Fibroblast of skin of scalp (primary cell): ENCODE measurements at regions not wholly inside any gene's neighbourhood (a gene's known extent, or its start where the extent isn't known, plus 50 kb on each side); places are given as distances from the start of the nearest gene placed in this dataset.

Experiments
- DNase-seq: peaks from one replicate; pipeline ENCODE4 v3.0.0-alpha.2; 2013

GRCh38 chr3:28649266-28649665 lies 300.6 kb upstream of the AZI2 start:
- DNase-seq, result no peak

GRCh38 chr3:28651159-28651558 lies 302.5 kb upstream of the AZI2 start:
- DNase-seq, result no peak

GRCh38 chr3:28664123-28664522 lies 315.5 kb upstream of the AZI2 start:
- DNase-seq, result no peak

GRCh38 chr3:28667646-28668621 lies 319.3 kb upstream of the AZI2 start:
- peak; percentile 65 for DNase-seq

DNA sequence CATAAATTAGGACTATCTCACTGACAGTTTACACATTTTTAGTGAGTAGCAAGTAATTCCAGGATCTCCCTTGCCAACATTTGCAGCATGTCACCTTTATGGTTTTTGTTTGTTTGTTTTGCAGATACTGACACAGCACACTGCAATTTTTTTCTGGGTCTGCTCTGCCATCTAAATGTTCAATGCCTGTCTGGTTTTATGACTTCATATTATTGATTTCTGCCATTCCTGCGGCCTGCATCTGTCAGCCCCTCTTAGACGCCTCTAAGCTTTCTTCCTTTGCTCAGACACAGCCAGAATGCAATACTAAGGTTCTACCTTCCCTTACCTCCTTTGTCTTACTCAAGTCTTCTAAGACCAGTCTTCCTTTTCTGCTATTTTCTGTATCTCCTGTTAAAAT lies 321.2 kb upstream of the AZI2 start:
- no peak for DNase-seq

DNA sequence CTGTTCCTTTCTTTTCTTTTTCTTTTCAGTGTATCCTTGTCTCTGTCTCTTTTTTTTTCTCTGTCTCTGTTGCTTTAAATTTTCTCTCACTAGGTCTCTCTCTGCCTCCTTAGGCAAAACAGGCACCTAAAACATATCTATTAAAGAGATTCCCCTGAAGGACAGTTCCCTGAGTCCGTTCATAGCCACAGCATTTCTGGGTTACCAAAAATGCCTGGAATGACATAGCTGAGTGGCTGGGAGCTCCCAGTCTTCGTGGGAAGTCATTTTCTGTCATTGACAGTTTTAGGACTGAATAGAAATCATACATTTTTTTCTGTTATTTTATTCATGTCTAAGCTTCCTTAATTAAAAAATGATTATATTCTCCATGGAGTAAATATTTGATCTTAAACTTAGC lies 323.8 kb upstream of the AZI2 start:
- peak; percentile 30 for DNase-seq

GRCh38 chr3:28673446-28673845 lies 324.8 kb upstream of the AZI2 start:
- no peak for DNase-seq

- no peak for DNase-seq
Measured at GRCh38 chr3:28674212-28674611, 325.6 kb upstream of the AZI2 start.

GRCh38 chr3:28677581-28677980 lies 329.0 kb upstream of the AZI2 start:
- DNase-seq, result no peak

- no peak for DNase-seq
Measured at GRCh38 chr3:28678086-28678485, 329.5 kb upstream of the AZI2 start.

GRCh38 chr3:28680050-28680449 lies 331.4 kb upstream of the AZI2 start:
- no peak for DNase-seq

DNA sequence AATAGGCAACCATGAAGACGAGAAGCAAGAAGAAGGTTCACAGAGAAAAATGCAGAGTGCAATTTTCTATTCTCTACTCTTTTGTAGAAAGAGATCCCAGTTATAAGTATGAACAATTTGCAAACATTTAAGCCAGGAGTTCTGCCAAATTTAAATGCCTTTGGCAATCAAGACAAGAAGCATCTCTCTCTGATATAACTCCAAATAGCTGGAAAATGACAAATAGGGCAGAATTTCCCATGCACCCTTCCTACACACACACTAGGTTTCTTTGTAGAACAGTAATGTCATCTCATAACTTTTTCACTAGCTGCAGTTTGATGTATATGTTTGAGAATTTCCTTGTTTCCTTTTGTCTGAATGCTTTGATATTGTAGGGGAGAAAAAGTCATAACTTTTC lies 333.5 kb upstream of the AZI2 start:
- DNase-seq, result no peak

DNA sequence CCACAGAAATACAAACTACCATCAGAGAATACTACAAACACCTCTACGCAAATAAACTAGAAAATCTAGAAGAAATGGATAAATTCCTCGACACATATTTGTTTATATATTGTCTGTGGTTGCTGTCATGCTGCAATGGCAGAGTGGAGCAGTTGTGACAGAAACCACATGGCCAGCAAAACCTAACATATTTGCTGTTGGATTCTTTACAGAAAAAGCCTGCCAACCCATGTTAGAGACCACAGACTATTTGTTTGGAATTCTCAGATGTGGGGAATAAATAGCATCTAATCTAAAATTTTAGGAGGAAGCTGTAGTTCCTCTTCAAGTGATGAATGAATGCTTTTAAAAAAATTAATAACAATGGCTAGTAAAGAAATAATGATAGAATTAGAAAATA lies 341.6 kb upstream of the AZI2 start:
- no peak for DNase-seq

DNA sequence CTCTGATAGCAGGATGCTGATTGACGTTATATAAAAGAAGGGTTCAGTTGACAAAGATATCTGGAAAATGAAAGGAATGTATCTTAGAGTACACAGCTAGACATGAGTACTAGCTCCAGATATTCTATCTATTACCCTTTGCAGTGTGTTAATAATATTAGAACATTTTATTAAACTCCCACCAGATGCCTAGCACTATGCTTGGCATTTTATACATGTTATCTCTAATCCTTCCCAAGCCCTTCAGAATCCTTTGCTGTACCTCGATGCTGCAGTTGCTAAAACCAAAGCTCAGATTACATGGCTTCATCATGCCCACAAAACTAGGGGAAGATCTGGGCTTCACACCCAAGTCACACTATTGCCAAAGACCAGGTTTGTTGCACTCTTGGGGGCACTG lies 350.1 kb upstream of the AZI2 start:
- DNase-seq, result no peak

- DNase-seq, result no peak
Measured at GRCh38 chr3:28699283-28699682, 350.7 kb upstream of the AZI2 start.

DNA sequence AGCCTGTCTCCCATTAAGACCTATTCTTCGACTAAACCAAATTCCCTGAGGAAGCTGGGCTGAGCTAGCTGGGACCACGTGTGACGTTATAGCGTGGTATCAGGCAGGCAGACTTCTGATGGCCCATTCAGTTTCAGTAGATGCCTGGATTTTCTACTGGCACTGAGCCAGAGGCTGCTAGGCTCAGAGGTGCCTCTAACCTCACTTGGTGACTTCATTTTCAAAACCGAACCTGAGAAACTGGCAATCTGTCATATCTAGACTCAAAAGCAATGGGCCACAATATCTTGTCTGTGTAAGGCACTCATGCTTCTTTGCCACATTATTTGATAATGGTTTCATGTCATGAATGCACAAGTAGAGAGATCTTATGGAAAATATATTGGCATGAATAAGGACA lies 352.1 kb upstream of the AZI2 start:
- DNase-seq, result no peak

- no peak for DNase-seq
Measured at GRCh38 chr3:28703843-28704242, 355.2 kb upstream of the AZI2 start.

GRCh38 chr3:28711293-28711692 lies 362.7 kb upstream of the AZI2 start:
- DNase-seq, result no peak

- no peak for DNase-seq
Measured at GRCh38 chr3:28716939-28717338, 368.3 kb upstream of the AZI2 start.

DNA sequence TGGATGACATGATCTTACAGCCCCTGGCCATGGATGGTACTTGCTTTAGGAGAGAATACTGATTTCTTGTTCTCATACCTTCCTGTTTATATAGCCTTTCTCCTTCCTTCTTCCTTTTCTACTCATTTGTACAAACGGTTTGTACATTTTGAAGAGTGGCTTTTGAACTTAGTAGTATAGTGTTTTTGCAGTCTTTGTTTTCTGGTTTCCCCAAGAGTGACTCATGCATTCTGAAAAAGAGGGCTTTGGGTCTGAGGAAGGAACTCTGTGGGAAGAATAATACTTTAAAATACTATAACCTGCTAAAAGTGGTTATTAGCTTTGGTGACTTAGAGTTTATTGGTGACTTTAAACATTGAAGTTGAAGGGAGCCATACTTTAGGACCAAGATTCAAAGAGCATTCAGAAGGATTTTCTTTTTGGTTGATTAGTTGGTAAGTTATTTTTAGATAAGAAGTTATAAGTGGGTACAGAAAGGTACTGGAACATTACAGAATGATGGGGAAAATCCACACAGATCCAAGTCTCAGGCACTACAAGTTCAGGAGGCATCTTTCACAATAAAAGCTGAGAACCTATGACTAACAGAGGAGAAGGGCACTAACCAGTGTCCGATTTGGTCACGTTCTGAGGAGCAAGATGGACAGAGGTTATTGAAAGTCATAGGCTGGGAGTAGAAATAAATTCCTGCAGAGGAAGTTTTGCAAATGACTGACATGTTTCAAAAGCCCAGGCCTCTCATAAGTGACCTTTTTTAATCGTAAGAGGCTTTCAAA lies 369.6 kb upstream of the AZI2 start:
- no peak for DNase-seq

DNA sequence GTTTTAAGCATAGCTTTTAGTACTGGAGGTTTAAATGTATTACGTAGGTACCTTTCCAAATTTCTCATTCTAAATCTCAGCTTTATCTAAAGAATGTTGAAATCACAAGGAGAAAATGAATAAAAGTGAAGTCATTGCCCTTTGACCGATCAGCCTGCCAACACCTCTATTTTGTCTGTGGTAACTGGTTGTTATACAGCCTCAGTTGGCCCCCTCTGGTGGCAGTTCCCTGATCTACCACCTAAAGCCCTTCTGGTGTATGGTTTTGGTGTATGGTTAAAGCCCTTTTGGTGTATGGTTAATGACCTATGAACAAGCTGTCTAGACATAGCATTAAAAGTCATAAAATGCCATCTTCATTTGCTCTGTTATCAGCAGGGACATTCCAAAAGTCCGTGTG lies 378.2 kb upstream of the AZI2 start:
- peak; percentile 22 for DNase-seq

GRCh38 chr3:28727307-28727706 lies 378.7 kb upstream of the AZI2 start:
- no peak for DNase-seq

DNA sequence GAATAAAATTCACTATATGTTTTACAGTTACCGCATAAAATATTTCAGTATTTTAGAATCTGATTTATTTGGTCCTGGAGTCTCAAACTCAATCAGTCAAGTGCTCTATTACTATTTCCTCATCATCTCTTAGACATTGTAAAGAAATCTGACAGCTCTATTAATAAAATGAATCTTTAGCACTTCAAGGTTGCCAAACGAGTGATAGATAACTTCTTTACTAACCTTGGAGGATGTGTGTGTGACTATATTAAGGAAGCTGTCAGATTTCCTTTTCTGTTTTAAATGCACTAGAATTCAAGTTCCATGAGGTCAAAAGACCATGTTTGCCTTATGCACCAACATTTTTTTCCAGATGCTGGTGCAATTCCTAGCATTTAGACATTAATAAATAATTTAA lies 389.8 kb upstream of the AZI2 start:
- no peak for DNase-seq

DNA sequence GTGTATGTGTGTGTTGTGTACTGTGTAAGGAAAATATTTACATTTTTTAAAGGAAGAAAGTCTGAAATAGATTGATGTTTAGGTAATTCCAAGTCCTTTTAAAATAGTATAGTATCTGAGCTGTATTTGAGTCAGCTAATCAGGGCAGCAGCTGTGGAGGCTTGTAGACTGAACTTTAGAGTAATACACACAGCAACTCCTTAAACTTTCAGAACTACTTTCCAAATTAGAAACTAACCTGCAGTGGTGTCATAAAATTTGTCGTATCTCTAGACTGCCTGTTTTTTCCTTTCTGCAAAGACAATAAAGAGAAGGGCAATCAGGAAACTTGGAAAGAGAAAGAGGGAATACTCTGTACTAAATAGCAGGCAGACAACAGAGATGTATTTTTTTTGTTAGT lies 391.0 kb upstream of the AZI2 start:
- DNase-seq, result no peak
